HG03575 (cell line): ENCODE measurements at regions not wholly inside any gene's neighbourhood (a gene's known extent, or its start where the extent isn't known, plus 50 kb on each side); places are given as distances from the start of the nearest gene placed in this dataset.

Experiments used
- ATAC-seq: cut with Tn5 transposase; IDR thresholded peaks from one replicate; pipeline ENCODE4 v1.9.1; 2021; ENCODE audit not compliant: unreplicated experiment, insufficient number of reproducible peaks, low FRiP score; ENCODE audit errors: extremely low read depth

GRCh38 chr12:84631020-84631419, 281.6 kb downstream of the SLC6A15 start:
- no peak for ATAC-seq

DNA sequence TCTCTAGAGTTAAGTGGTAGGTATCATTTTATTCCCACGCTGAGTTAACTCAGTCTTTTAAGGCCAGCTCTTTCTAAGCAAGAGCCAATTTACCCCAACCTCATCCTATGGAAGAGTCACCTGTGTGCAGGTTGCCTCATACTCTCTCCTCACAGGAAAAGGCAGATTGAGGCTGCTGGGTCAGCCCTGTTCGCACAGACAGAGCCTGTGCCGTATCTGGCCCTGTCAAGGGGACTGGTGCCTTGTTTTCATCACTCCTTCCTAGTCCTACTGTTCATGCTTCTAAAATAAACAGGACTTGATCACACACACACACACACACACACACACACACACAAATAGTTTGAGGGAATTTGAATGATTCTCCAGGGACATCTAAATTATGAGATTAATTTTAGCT, 285.0 kb downstream of the SLC6A15 start:
- no peak for ATAC-seq

DNA sequence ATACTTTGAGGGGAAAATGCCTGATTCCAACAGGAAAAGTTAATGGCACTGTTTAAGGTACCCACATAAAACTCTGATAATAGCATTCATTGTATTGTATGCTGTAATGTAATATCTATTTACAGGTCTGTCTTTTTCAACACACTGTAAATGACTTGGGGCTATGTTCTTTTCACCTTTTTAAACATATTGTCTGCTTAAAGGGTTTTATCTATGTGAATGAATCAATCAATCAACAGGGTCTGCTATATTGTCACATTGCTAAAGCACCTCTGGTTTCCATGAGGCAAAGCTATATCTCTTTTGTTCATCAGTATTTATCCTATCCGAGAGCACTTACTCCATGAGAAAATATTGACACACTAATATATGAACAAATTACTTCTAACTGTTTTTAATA, 288.0 kb downstream of the SLC6A15 start:
- no peak for ATAC-seq

DNA sequence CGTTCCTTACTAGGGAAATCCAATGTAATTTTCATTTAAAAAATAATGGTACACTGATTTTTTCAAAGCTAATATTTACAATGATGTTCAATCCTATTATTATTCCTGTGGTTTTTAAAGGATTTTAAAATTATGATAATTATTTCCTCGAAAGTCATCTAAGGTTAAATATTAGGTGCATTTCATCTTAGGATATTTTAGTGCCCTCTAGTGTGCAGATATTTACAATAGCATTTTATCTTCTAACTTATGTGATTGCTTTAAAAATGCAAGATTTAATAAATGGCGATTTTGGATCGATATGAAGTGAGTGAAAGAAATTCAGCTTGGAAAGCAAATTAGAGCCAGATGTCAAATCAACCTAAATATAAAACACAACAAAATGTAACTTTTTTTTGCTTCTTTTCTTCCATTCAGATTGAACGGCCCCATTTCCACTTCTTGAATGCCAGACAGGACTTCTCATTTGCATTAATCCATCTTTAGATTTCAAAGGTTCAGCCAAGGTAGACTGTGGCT, 293.5 kb downstream of the SLC6A15 start:
- no peak for ATAC-seq

DNA sequence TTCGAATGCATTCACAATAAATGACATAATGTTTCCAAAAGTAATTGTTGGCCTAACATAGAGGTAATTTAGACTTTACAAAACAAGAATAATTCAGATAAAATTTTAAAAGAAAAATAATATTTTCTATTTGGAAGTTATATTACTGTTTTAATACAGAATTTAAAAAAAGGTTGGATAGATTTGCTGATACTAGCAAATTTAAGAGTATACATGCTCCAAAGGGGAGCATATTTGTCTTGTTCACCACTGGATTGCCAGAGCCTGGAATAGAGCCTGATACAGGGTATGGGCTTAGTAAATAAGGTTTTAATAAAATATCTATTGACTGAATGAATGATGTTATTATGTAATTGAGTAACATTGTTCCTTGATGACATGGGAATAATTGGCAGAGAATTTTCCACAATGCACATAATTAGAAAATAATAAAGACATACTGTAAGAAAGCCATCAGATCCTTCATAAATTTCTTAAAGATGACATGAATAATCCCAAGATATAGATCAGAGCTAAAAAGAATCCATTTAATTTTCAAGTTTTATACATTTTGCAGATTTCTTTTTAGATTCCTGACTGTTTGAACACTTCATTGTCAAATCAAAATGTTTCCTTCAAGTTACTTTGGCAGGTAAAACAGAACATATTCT, 305.3 kb downstream of the SLC6A15 start:
- ATAC-seq: no peak

- ATAC-seq: no peak
Observed at GRCh38 chr12:84605983-84606382, 306.6 kb downstream of the SLC6A15 start.

DNA sequence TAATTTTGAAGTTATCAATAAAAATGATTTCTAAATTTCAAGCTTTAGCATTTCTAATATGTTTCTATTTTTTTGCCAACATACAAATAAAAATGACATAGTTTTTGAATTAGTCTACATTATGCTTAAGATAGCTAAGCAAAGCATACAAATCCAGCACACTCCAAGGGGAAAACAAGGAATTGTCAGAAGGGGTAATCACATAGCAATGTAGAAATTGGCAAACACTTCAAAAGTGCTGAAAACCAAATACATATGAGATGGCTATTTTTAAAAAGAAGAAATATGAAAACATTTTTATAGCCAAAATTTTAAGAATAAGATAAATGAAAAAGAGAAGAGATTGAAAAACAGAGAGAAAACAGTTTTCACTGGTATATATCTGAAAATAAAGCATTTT, 308.0 kb downstream of the SLC6A15 start:
- ATAC-seq: no peak

DNA sequence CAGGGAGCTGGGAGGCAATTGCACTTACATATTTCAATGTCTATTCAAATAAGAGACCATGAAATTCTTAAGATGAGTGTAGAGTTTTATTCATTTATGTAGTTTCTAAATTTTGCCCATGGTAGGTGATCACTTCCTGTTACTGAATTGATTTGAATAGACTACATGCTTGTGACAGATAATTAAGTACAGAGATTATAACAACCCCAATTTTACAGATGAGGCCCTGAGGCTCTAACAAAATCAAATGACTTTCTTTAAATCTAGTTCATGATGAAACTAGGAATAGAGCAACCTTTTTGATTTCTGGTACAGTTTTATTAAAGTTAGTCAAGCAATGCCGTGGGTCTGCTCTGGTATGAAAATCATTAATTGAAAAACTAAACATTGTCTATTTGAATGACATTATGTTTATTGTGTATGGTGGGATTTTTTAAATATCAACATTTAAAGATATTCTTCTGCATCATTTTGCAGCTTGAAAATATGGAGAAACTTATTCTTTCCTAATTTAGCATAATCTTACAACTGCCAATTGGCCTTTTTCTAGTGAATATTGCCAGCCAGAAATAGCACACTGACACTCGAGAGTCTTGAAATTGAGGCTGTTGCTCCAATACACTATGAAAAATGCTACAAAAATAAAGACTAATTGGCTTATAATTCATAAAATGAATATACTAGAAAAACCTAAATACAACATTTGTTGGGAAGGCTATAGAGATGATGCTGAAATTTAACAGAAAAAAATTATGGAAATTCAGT, 308.9 kb downstream of the SLC6A15 start:
- ATAC-seq: no peak

- ATAC-seq: no peak
Observed at GRCh38 chr12:84601483-84601882, 311.1 kb downstream of the SLC6A15 start.

DNA sequence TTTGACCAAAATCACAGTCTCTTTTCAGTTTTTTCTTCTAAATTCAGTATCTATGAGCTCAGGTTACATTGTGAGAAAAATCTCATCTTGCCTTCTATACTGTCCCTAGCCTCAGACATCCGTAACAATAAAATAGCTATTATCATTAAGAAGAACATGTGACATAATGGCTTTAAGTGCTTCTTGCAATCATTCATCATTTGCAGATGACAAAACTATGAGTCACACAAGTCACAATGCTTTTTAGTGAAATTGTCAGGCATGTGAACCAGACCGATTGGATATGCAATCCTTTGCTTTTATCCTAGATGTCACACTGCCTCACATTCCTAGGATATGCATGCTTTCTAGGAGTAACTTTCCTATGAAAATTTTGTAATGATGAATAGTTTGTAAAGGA, 313.1 kb downstream of the SLC6A15 start:
- ATAC-seq: no peak

GRCh38 chr12:84596266-84596665, 316.3 kb downstream of the SLC6A15 start:
- ATAC-seq: no peak

DNA sequence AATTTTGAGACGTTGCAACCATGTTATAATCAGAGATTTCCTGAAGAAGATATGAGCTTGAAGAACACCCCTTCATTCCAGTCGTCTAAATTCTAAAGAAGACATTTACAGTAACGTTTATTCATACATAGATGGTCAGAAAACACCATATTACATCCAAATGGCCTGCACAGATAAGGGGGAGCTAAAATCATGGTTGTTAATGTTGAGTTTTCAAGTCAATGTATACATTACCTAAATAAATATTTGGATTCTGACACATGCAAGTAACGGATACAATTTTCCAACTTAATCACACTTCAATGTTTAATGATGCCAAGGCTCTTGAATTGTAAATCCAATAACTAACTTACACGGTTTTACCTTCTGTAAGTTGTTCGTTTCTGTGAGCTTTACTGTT, 318.4 kb downstream of the SLC6A15 start:
- ATAC-seq: no peak

DNA sequence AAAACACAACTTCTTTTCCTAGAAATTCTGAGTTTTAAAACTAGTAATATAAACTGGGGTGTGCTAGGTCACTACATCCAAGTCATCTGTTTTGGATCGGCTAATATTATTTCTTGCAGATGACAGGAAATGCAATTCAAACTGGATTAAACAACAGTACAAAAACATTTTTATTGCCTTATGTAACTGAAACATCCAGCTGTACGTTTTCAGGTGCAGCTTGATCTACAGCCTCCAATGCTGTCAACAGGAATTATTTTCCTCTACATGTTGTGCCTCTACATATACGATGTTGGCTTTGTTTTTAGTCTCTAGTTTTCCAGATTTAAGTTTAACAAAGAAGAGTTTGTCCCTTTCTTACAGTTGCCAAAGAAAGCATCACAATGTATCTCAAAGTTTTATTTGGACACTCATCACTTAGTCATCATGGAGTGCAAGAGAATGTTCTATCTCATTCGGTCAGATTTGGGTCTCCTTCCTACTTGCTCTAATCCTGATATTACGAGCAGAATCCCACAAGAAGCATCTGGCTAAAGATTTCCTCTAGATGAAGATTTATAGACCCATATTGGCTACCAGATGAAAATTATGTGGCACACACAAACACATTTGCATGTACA, 326.7 kb downstream of the SLC6A15 start:
- no peak for ATAC-seq

- no peak for ATAC-seq
Observed at GRCh38 chr12:84572196-84572595, 340.4 kb downstream of the SLC6A15 start.

GRCh38 chr12:84562331-84562730, 350.3 kb downstream of the SLC6A15 start:
- ATAC-seq: no peak

DNA sequence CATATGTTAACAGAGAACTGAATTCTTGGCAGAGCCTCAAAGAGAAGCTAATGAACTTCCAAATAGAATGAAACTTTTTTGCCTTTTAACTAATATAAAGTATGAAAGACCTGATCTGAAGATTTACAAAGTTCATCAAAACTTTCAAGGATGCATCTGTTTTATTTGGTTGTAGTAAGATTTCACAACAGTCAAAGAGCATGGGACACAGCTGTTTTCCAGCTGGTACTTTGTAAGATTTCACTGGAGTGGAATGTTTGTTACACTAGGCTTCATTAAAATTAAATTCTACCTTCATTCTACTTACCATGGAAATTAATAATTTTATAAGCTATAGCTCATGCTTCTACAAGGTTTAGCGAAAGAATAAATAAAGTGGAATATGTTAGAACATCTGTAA, 351.2 kb downstream of the SLC6A15 start:
- ATAC-seq: no peak

- no peak for ATAC-seq
Observed at GRCh38 chr12:84554199-84554723, 358.3 kb downstream of the SLC6A15 start.

- no peak for ATAC-seq
Observed at GRCh38 chr12:84553331-84554117, 359.1 kb downstream of the SLC6A15 start.

- no peak for ATAC-seq
Observed at GRCh38 chr12:84551373-84551772, 361.2 kb downstream of the SLC6A15 start.
